GM21529 (cell line): ENCODE measurements at regions not wholly inside any gene's neighbourhood (a gene's known extent, or its start where the extent isn't known, plus 50 kb on each side); places are given as distances from the start of the nearest gene placed in this dataset.

Source experiments
- ATAC-seq: cut with Tn5 transposase; IDR thresholded peaks from one replicate; pipeline ENCODE4 v1.9.1; 2021; ENCODE audit not compliant: unreplicated experiment

- ATAC-seq = no peak
These were observed 1023.2 kb downstream of the KCNT2 start for GRCh38 chr1:195584870-195585624.

GRCh38 chr1:195580988-195581387 is 1027.3 kb downstream of the KCNT2 start:
- ATAC-seq = no peak

DNA sequence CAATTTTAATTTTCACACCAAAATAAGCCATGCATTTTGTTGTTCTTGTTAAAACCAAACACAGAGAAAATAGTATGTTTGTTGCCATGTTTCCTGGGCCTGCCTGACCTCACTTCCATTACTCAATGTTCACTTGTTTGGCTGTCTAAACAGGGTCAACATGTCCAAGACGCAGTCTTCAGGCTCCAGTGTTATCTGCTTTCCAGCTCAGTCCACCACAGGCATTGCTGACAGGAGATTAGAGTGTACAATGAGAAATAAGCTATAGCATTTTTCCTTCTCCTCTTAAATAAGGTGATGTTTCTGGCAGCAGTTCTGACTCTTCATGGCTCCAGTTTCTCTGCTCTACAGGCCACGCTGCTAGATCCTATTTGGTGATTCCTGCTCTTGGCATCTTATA is 1030.5 kb downstream of the KCNT2 start:
- no peak for ATAC-seq

GRCh38 chr1:195576641-195577040 is 1031.6 kb downstream of the KCNT2 start:
- ATAC-seq = no peak

DNA sequence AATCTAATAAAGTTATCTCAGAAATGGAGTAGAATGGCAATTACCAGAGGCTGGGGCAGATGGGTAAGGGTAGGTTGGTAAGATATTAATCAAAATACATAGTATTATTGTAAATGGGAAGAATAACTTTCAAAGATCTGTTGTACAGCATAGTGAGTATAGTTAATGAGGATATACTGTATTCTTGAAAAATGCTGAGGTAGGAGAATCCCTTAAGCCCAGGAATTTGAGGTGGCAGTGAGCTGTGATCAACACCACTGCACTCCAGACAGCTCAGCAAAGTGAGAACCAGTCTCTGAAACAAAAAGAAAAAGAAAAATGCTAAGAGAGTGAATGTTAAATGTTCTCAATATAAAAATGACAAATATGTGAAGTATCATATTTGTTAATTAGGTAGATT is 1033.7 kb downstream of the KCNT2 start:
- ATAC-seq = no peak

- ATAC-seq = no peak
These were observed 1038.3 kb downstream of the KCNT2 start for GRCh38 chr1:195569934-195570333.

DNA sequence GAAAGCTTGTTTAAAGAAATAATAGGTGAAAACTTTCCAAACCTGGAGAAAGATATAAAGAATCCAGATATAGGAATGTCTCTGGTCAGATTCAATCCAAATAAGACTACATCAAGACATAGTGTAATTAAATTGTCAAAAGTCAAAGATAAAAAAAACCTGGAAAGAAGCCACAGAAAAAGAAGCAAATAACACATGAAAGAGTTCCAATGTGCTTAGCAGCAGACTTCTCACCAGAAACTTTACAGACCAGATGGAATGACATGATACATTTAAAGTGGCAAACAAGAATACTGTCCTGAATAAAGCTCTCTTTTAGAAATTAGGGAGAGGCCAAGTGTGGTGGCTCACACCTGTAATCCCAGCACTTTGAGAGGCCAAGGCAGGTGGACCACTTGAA is 1039.9 kb downstream of the KCNT2 start:
- ATAC-seq = no peak

DNA sequence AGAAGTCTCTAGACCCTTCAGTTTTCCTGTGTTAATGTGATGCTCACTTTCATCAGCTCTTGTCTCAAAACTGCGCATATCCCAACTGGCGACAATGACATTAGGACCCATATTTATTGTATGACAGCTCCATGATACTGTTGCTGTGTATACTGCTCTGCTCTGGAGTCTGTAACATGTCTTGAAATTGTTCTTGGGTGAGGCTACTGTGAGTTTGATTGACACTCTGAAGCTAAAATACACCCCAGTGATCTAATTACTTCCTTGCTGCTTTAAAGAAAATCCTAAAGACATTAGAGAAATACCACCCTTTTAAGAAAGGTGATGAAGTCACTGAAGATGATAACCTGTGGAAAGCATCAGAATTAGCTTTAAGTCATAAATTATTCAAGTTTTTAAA is 1046.2 kb downstream of the KCNT2 start:
- no peak for ATAC-seq

DNA sequence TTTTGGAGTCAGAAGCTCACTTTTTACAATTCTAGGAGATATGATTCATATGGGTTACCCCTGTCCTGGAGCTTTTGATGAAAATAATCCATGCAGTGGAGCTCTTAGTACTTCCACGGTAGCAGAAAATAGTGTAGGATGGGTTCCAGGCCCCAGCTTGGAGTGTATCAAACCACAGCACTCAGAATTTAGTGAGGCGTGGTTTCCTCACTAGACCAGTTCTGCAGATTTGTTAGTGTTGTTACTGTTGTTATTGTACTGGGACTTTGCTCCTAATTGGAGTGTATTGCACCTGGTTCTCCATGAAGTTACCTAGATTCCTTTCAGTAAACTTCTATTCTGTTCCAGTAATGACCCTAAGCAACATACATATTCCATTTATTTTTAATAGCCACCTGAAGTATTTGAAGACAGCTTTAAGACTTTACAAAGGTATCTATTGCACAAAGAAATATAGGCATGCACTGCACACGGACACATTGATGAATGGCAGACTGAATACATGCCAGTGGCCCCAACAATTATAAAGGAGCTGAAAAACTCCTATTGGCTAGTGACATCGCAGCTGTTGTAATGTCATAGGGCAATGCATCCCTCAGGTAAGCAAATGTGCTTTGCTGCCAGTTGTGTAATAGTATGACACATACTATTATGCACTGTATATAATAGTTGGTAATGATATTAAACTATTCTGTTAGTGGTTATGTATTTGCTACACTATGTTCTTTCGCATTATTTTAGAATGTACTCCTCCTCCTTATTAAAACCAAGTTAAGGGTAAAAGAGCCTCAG is 1058.0 kb downstream of the KCNT2 start:
- no peak for ATAC-seq

DNA sequence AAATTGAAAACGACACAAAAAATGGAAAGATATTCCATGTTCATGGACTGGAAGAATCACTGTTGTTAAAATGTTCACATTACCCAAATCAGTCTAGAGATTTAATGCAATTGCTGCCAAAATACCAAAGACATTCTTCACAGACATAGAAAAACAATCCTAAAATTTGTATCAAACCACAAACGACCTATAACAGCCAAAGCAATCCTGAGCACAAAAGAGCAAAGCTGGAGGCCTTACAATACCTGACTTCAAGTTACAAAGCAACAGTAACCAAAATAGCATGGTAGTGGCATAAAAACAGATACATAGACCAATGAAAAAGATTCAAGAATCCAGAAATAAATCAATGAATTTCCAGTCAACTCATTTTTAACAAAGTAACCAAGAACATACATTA is 1077.3 kb downstream of the KCNT2 start:
- no peak for ATAC-seq

GRCh38 chr1:195529881-195530280 is 1078.4 kb downstream of the KCNT2 start:
- ATAC-seq = no peak

- no peak for ATAC-seq
These were observed 1087.5 kb downstream of the KCNT2 start for GRCh38 chr1:195520757-195521156.

DNA sequence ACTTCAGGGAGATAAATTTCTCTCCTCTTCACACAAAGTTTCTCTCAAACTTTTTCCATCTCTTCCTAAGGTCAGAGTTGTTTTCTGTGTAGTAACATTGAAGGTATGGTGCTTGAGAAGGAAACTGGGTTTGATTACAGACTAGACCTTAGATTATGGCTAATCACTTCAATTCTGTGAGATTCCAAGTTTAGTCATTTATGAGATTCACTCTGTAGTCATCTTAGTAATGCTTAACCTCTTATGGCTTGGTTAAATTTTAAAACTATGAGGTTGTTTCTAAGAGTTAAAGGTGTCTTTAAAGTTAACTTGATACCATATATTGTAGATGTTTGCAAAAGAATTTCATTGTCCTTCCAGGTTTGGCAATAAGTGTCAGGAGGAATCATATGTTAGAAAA is 1092.2 kb downstream of the KCNT2 start:
- no peak for ATAC-seq

GRCh38 chr1:195511501-195511900 is 1096.7 kb downstream of the KCNT2 start:
- no peak for ATAC-seq

DNA sequence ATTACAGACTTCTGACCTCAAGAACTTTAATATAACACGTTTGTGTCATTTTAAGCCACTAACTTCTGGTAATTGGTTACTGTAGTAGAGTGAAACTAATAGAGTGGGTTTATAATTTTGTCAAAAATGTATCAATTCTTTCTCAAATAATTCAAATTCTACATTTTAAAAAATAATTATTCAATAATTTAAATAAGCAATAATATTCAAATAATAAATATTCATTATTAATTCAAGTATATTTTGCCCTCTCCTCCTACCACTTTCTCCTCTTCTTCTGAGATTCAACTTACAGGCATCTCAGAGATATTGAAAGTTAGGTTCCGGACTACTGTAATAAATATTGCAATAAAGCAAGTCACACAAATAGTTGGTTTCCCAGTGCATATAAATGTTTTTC is 1107.1 kb downstream of the KCNT2 start:
- no peak for ATAC-seq

- ATAC-seq = no peak
These were observed 1112.3 kb downstream of the KCNT2 start for GRCh38 chr1:195495720-195496635.

DNA sequence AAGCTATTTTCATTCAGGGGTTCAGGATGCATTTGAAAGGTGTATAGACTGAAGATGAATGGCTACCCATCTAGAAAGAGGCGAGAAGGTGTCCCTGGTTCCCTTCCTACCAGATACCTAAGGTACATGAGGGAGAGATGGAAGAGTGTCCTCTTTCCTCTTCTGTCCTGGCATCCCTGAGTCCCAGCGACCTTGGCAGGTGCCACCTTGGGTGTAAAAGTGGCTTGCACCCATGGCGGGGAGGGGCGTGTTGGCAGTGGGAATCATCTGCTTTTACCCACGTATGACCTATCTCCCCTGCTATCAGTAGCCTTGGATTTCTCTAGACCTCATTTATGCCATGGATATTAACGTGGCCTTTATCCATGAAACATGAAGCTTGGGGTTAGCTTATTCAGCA is 1126.1 kb downstream of the KCNT2 start:
- ATAC-seq = no peak

GRCh38 chr1:195481293-195481692 is 1126.9 kb downstream of the KCNT2 start:
- no peak for ATAC-seq

DNA sequence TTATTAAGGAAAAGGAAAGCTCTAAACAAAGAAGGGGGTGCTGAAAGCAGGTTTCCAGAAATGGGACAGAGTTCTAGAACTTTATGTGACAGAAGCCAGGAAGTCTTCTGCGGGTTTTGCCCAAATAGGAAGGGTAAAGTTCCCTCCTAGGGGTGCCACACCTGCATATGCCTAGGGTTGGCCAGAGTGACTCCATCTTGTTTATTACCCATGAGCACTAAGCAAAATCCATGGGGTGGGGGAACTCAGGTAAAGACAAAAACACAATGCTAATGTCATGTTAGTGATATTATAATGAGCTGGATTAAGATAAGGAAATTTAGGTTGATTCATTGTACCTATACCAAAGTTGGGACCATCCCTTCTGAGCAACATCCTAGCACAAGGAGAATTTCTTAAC is 1132.7 kb downstream of the KCNT2 start:
- ATAC-seq = no peak

DNA sequence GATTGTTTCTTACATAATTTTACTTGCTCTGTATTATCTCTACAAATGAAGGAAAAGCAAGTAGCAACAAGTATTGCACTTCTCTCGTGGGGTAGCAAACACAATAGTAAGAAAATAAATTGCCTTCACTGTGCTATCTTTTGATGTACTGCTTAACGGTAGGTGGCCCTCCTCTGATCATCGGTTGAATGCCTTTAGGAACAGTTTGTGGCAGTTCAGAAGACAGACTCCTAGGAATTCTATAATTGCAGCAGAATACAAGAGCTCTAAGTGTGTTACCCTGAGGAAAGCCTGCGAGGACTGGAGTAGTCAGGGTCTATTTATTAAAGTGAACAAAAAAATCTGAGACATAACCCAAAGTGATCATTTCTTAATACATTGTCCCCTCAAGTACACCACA is 1135.9 kb downstream of the KCNT2 start:
- no peak for ATAC-seq

- ATAC-seq = no peak
These were observed 1141.6 kb downstream of the KCNT2 start for GRCh38 chr1:195466639-195467038.
